Testis (tissue), 2 donors: ENCODE measurements at regions not wholly inside any gene's neighbourhood (a gene's known extent, or its start where the extent isn't known, plus 50 kb on each side); places are given as distances from the start of the nearest gene placed in this dataset.

Source experiments
- DNase-seq: peaks from one replicate; pipeline ENCODE4 v3.0.0-alpha.2; 2019
- H3K27ac ChIP-seq, 2 donors: fragments of 200-600 bp; sonication (generic); one replicate each; pipeline ENCODE4 v1.5.1; 2019
- H3K27me3 ChIP-seq: fragments of 200-600 bp; sonication (generic); one replicate; pipeline ENCODE4 v1.5.1; 2019
- H3K36me3 ChIP-seq: fragments of 200-600 bp; sonication (generic); one replicate; pipeline ENCODE4 v1.5.1; 2017; ENCODE audit warnings: low read depth; ENCODE audit errors: missing control alignments
- H3K4me1 ChIP-seq: fragments of 200-600 bp; sonication (generic); one replicate; pipeline ENCODE4 v1.5.1; 2019
- H3K4me3 ChIP-seq, 2 donors: fragments of 200-600 bp; sonication (generic); one replicate each; pipeline ENCODE4 v1.5.1; 2017 to 2019
- H3K9me3 ChIP-seq: fragments of 200-600 bp; sonication (generic); one replicate; pipeline ENCODE4 v1.5.1; 2017
- CTCF ChIP-seq, 3 experiments: fragments of 450-650 bp in 2 of 3; fragments of 200-600 bp in 1 of 3; sonication (generic) in 1 of 3; IDR thresholded peaks; one replicate each; pipeline ENCODE4 v1.5.1; 2016 to 2019; ENCODE audit warnings: antibody characterized with exemption in 3 of 3, mild to moderate bottlenecking in 2 of 3, moderate library complexity in 1 of 3
- POLR2A ChIP-seq: fragments of 450-650 bp; IDR thresholded peaks from one replicate; pipeline ENCODE4 v1.6.1; 2017; ENCODE audit warnings: antibody characterized with exemption, mild to moderate bottlenecking, moderate library complexity
- WGBS, 2 donors: methylation state at CpG; one replicate each; pipeline ENCODE4 v1.1.5; 2018; 5-methylcytosine and 5-hydroxymethylcytosine counted together
- intact Hi-C: fragments of 100-400 bp; cut with DNase I; formaldehyde crosslinking; loops from one replicate; pipeline ENCODE4 v1.15.1; 2023; ENCODE audit warnings: low total_unique reads

- Histone ChIP-seq H3K27ac (no peak overlapping the region), H3K36me3 (no peaks in the 10 kb centered on the region), H3K9me3 (no peaks in the 10 kb centered on the region), H3K27me3 (no peaks in the 10 kb centered on the region), H3K4me1 (no peaks in the 10 kb centered on the region), H3K4me3 (peak overlapping the region; percentile 36 to 57)
- intact Hi-C loops, result no loop called here
- DNase-seq, result peak; percentile 54
- 64 to 73% methylated on average over 33 to 34 of the region's 34 CpGs for WGBS, 2 donors
- TF ChIP-seq CTCF (IDR thresholded peaks at IDR 0.05) (no peak), POLR2A (no peak)
These were observed 80.8 kb upstream of the EYS start for GRCh38 chr6:65787787-65788186.

DNA sequence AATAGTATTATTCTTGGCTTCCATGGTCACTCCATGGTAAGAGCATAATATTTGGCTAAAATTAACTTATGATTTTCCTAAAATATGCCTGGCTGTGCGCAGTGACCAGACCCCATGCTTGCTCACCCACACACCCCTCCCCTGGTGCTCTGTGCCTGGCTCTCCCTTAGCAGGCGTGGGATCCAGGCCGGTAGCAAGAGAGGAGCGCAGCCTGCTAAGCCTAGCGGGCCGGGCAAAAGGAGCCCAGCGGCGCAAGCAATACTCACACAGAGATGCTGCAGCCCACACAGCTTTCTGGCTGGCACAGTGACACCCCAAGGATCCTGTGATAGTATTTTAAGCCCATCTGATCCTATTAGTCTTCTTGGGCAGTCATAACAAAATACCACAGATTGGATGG lies 79.8 kb upstream of the EYS start:
- Histone ChIP-seq H3K27me3 (no peaks in the 10 kb centered on the region), H3K4me3 (peak overlapping the region in 1 of 2 donors; percentile 57), H3K9me3 (no peaks in the 10 kb centered on the region), H3K27ac (no peak overlapping the region), H3K36me3 (no peaks in the 10 kb centered on the region), H3K4me1 (no peaks in the 10 kb centered on the region)
- TF ChIP-seq POLR2A (no peak), CTCF (IDR thresholded peaks at IDR 0.05) (no peak)
- WGBS, 2 donors, result 61 to 76% methylated on average over 6 to 8 of the region's 8 CpGs
- no peak for DNase-seq
- intact Hi-C loops, result no loop called here

DNA sequence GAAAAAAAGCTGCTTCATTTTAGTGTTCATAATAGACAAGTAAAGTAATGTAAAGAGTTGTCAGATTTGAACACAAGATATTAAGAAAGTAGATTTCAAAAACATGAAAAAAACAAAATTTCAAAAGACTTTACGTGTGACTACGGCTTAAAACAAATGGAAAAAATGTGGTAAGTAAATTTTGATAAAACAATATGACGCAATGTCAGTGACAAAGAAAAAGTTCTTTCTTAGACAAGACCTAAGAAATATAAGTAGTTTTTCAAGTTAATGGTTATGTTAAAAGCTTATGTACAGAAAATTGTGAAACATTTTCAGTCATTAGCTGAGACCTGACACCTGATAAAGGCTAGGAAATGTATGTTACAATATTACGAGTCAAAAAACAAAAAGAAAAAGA lies 73.7 kb upstream of the EYS start:
- TF ChIP-seq POLR2A, result no peak
- no peak for TF ChIP-seq CTCF (IDR thresholded peaks at IDR 0.05)
- no peaks in the 10 kb centered on the region for H3K9me3 ChIP-seq
- no peak for DNase-seq
- no peaks in the 10 kb centered on the region for H3K4me1 ChIP-seq
- no peaks in the 10 kb centered on the region for H3K27me3 ChIP-seq
- no peaks in the 10 kb centered on the region for H3K36me3 ChIP-seq
- H3K4me3 ChIP-seq, result no peak overlapping the region
- intact Hi-C loops, result no loop called here
- WGBS, 2 donors, result 92 to 94% methylated on average over 4 of the region's 4 CpGs
- no peak overlapping the region for H3K27ac ChIP-seq

DNA sequence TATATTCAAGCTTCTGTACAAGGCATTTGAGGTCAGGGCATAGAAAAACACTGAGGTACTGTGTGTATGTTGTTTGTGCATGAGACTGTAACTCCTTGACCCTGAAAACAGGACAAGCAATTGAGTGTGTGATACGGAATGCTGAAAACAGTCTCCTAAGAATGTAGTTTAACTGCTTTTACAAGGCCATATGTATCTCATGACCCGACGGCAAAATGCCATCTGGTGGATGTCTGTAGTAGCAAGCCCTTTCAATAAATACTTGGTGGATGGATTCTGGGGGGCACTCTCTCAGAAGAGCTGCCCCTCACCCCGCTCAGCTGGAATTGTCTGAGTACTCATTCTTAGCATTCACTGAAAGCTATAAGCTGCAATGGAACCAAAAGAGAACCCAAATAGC lies 69.3 kb upstream of the EYS start:
- peak; percentile 20 for DNase-seq
- H3K36me3 ChIP-seq, result no peaks in the 10 kb centered on the region
- H3K4me3 ChIP-seq, result no peak overlapping the region
- H3K27me3 ChIP-seq, result no peaks in the 10 kb centered on the region
- H3K4me1 ChIP-seq, result no peaks in the 10 kb centered on the region
- intact Hi-C loops, result no loop called here
- WGBS, 2 donors, result 51 to 54% methylated on average over 4 of the region's 4 CpGs
- H3K9me3 ChIP-seq, result no peaks in the 10 kb centered on the region
- TF ChIP-seq POLR2A, result no peak
- TF ChIP-seq CTCF (IDR thresholded peaks at IDR 0.05), result no peak
- no peak overlapping the region for H3K27ac ChIP-seq

DNA sequence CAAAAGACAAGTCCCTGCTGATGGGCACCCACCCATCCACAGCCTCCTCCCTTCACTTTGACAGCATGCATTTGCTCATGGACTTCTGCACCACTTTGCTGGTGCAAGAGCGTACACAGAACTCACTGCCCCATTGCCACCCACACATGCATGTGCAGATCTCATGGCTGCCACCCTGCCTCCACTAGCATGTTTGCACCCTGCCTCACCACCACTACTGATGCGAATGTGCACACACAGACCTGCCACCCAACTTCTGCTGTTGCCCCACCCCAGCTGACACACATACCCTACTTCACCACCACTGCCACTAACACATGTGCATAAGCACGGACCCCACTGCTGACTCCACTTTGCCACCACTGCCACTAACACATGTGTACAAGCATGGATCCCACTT lies 64.9 kb upstream of the EYS start:
- Histone ChIP-seq H3K4me1 (no peaks in the 10 kb centered on the region), H3K36me3 (no peaks in the 10 kb centered on the region), H3K27ac (no peak overlapping the region), H3K27me3 (no peaks in the 10 kb centered on the region), H3K9me3 (no peaks in the 10 kb centered on the region), H3K4me3 (no peak overlapping the region)
- 94 to 100% methylated on average over 3 of the region's 3 CpGs for WGBS, 2 donors
- TF ChIP-seq CTCF (IDR thresholded peaks at IDR 0.05) (no peak), POLR2A (no peak)
- intact Hi-C loops, result no loop called here
- no peak for DNase-seq
